SIG-M5 treated with dmso at 0.1 percent for 504 hours (cell line): ENCODE measurements at regions not wholly inside any gene's neighbourhood (a gene's known extent, or its start where the extent isn't known, plus 50 kb on each side); places are given as distances from the start of the nearest gene placed in this dataset.
"Not testable (repeated sequence)": the region's sequence is repeated elsewhere in the genome, so short reads cannot be mapped to it uniquely, and the experiment has no call there.

Experiments
- DNase-seq: peaks from one replicate; lab custom pipeline; 2025; ENCODE audit not compliant: unreplicated experiment; lab: John Stamatoyannopoulos, UW

- no peak for DNase-seq
Observed at GRCh38 chr13:105762096-105762495, 773.4 kb downstream of the EFNB2 start.

GRCh38 chr13:105758918-105759860 is 776.3 kb downstream of the EFNB2 start:
- DNase-seq, result no peak

GRCh38 chr13:105740739-105741138 is 794.7 kb downstream of the EFNB2 start:
- no peak for DNase-seq

GRCh38 chr13:105737688-105738087 is 797.8 kb downstream of the EFNB2 start:
- no peak for DNase-seq

GRCh38 chr13:105735281-105735680 is 800.2 kb downstream of the EFNB2 start:
- DNase-seq, result no peak

GRCh38 chr13:105732806-105733529 is 802.5 kb downstream of the EFNB2 start:
- DNase-seq, result no peak

- no peak for DNase-seq
Observed at GRCh38 chr13:105725887-105726286, 809.6 kb downstream of the EFNB2 start.

GRCh38 chr13:105721016-105721415 is 814.4 kb downstream of the EFNB2 start:
- no peak for DNase-seq

GRCh38 chr13:105719859-105720258 is 815.6 kb downstream of the EFNB2 start:
- DNase-seq, result no peak

GRCh38 chr13:105709181-105709580 is 826.3 kb downstream of the EFNB2 start:
- no peak for DNase-seq

- no peak for DNase-seq
Observed at GRCh38 chr13:105703843-105704242, 831.6 kb downstream of the EFNB2 start.

- no peak for DNase-seq
Observed at GRCh38 chr13:105702441-105702840, 833.0 kb downstream of the EFNB2 start.

- no peak for DNase-seq
Observed at GRCh38 chr13:105692769-105693168, 842.7 kb downstream of the EFNB2 start.

GRCh38 chr13:105684216-105684615 is 851.2 kb downstream of the EFNB2 start:
- DNase-seq, result no peak

- no peak for DNase-seq
Observed at GRCh38 chr13:105679838-105680237, 855.6 kb downstream of the EFNB2 start.

GRCh38 chr13:105678072-105678471 is 857.4 kb downstream of the EFNB2 start:
- no peak for DNase-seq

- DNase-seq, result no peak
Observed at GRCh38 chr13:105672881-105673280, 862.6 kb downstream of the EFNB2 start.

- not testable (repeated sequence) for DNase-seq
Observed at GRCh38 chr13:105671131-105671530, 864.3 kb downstream of the EFNB2 start.

GRCh38 chr13:105670179-105670990 is 865.1 kb downstream of the EFNB2 start:
- no peak for DNase-seq

- DNase-seq, result no peak
Observed at GRCh38 chr13:105665284-105665683, 870.2 kb downstream of the EFNB2 start.

- no peak for DNase-seq
Observed at GRCh38 chr13:105663182-105663581, 872.3 kb downstream of the EFNB2 start.
